Fibroblast of lung (primary cell): ENCODE measurements at regions not wholly inside any gene's neighbourhood (a gene's known extent, or its start where the extent isn't known, plus 50 kb on each side); places are given as distances from the start of the nearest gene placed in this dataset.
A peak's percentile ranks its signal among the peaks of the same experiment; 100 is the strongest.
"Not testable (repeated sequence)": the region's sequence is repeated elsewhere in the genome, so short reads cannot be mapped to it uniquely, and the experiment has no call there.

Experiments
- DNase-seq, 2 donors: peaks; one replicate each; pipeline versions ENCODE4 v3.0.0 to v3.0.0-alpha.2; 2010; ENCODE audit warnings: low read depth in 2 of 2
- H2AFZ ChIP-seq: 2 replicates; pipeline ENCODE4 v1.5.1; 2012; ENCODE audit warnings: low read length, control low read depth, inconsistent platforms
- H3K27ac ChIP-seq: 2 replicates; pipeline ENCODE4 v1.5.1; 2011; ENCODE audit warnings: low read length, control low read depth; ENCODE audit not compliant: insufficient read depth
- H3K27me3 ChIP-seq: 2 replicates; pipeline ENCODE4 v1.5.1; 2011; ENCODE audit warnings: mild to moderate bottlenecking, low read length; ENCODE audit not compliant: control insufficient read depth, insufficient read depth
- H3K36me3 ChIP-seq: 2 replicates; pipeline ENCODE4 v1.5.1; 2011; ENCODE audit warnings: low read length; ENCODE audit not compliant: control insufficient read depth, insufficient read depth
- H3K4me1 ChIP-seq: 2 replicates; pipeline ENCODE4 v1.5.1; 2011; ENCODE audit warnings: low read length; ENCODE audit not compliant: control insufficient read depth, insufficient read depth; ENCODE audit errors: extremely low read depth
- H3K4me2 ChIP-seq: 2 replicates; pipeline ENCODE4 v1.5.1; 2011; ENCODE audit warnings: low read length, control low read depth; ENCODE audit not compliant: insufficient read depth; ENCODE audit errors: extremely low read depth
- H3K4me3 ChIP-seq, 4 experiments: fragments of 200-600 bp in 1 of 4; sonication (generic) in 1 of 4; replicated peaks in 1 of 4; 2 replicates each; pipeline ENCODE4 v1.5.1; 2011 to 2016; ENCODE audit warnings: low read length in 4 of 4, low read depth in 3 of 4, mild to moderate bottlenecking in 3 of 4, control low read depth in 2 of 4, inconsistent platforms in 1 of 4, mixed read lengths in 1 of 4; ENCODE audit not compliant: insufficient read depth in 1 of 4; ENCODE audit errors: control extremely low read depth in 1 of 4
- H3K79me2 ChIP-seq: 2 replicates; pipeline ENCODE4 v1.5.1; 2012; ENCODE audit warnings: mild to moderate bottlenecking, low read length, inconsistent platforms; ENCODE audit not compliant: control insufficient read depth, insufficient read depth
- H3K9ac ChIP-seq: 2 replicates; pipeline ENCODE4 v1.5.1; 2011; ENCODE audit warnings: mild to moderate bottlenecking, low read length, control low read depth; ENCODE audit not compliant: insufficient read depth
- H3K9me3 ChIP-seq: 2 replicates; pipeline ENCODE4 v1.5.1; 2012; ENCODE audit warnings: low read depth, low read length; ENCODE audit not compliant: control insufficient read depth, insufficient read depth
- H4K20me1 ChIP-seq: 2 replicates; pipeline ENCODE4 v1.5.1; 2011; ENCODE audit warnings: low read length; ENCODE audit not compliant: control insufficient read depth, insufficient read depth; ENCODE audit errors: extremely low read depth
- EZH2 ChIP-seq: IDR thresholded peaks from 2 replicates; pipeline ENCODE4 v1.5.1; 2012; ENCODE audit warnings: low read length, control low read depth, mild to moderate bottlenecking; ENCODE audit errors: missing control alignments
- TF ChIP-seq, protein P1 (sequence below), 2 donors: IDR thresholded peaks in 1 of 2; conservative IDR thresholded peaks in 1 of 2; 1 replicate in 1 of 2; 2 replicates in 1 of 2; pipeline ENCODE4 v1.5.1; 2011 to 2012; ENCODE audit warnings: low read length in 2 of 2, control low read depth in 1 of 2, inconsistent platforms in 1 of 2, low read depth in 1 of 2, mild to moderate bottlenecking in 1 of 2

- Histone ChIP-seq H4K20me1 (no peaks in the 10 kb centered on the region), H3K27me3 (no peaks in the 10 kb centered on the region), H2AFZ (peak overlapping the region; percentile 0), H3K79me2 (no peaks in the 10 kb centered on the region), H3K9ac (no peak overlapping the region), H3K4me1 (no peaks in the 10 kb centered on the region), H3K27ac (no peak overlapping the region), H3K9me3 (no peaks in the 10 kb centered on the region), H3K36me3 (no peaks in the 10 kb centered on the region), H3K4me2 (no peak overlapping the region), H3K4me3 (no peak overlapping the region)
- TF ChIP-seq, protein P1, sequence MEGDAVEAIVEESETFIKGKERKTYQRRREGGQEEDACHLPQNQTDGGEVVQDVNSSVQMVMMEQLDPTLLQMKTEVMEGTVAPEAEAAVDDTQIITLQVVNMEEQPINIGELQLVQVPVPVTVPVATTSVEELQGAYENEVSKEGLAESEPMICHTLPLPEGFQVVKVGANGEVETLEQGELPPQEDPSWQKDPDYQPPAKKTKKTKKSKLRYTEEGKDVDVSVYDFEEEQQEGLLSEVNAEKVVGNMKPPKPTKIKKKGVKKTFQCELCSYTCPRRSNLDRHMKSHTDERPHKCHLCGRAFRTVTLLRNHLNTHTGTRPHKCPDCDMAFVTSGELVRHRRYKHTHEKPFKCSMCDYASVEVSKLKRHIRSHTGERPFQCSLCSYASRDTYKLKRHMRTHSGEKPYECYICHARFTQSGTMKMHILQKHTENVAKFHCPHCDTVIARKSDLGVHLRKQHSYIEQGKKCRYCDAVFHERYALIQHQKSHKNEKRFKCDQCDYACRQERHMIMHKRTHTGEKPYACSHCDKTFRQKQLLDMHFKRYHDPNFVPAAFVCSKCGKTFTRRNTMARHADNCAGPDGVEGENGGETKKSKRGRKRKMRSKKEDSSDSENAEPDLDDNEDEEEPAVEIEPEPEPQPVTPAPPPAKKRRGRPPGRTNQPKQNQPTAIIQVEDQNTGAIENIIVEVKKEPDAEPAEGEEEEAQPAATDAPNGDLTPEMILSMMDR (conservative IDR thresholded peaks at IDR 0.05 in 1 of 2, IDR thresholded peaks at IDR 0.05 in 1 of 2; ENCODE audit: low read depth in 1 of 2, low read length in 2 of 2), result no peak
- no peak for TF ChIP-seq EZH2
- peak in 1 of 2 donors; percentile 38 for DNase-seq
These were observed 76.6 kb upstream of the TNRC6A start for GRCh38 chr16:24652803-24653202.

DNA sequence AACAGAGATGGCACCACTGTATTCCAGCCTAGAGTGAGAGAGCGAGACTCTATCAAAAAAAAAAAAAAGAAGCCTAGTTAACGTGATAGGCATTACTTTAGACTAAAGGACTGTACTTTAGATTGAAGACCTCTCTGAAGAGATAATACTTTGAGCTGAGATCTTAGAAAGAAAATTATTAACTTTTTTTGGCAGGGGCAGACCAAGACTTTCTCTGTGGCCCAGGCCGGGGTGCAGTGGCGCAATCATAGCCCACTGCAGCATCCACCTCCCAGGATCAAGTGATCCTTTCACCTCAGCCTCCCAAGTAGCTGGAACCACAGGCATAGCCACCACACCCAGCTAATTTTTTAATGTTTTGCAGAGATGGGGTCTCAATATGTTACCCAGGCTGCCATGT is 75.7 kb upstream of the TNRC6A start:
- Histone ChIP-seq H3K4me2 (no peak overlapping the region), H3K9me3 (no peaks in the 10 kb centered on the region), H3K27me3 (no peaks in the 10 kb centered on the region), H3K27ac (no peak overlapping the region), H3K79me2 (no peaks in the 10 kb centered on the region), H3K36me3 (no peaks in the 10 kb centered on the region), H2AFZ (no peak overlapping the region), H3K9ac (no peak overlapping the region), H4K20me1 (no peaks in the 10 kb centered on the region), H3K4me1 (no peaks in the 10 kb centered on the region), H3K4me3 (no peak overlapping the region)
- no peak for TF ChIP-seq EZH2
- TF ChIP-seq, protein P1 (conservative IDR thresholded peaks at IDR 0.05 in 1 of 2, IDR thresholded peaks at IDR 0.05 in 1 of 2; ENCODE audit: low read depth in 1 of 2, low read length in 2 of 2), result no peak
- no peak for DNase-seq

- not testable (repeated sequence) for H3K9ac ChIP-seq, H3K27me3 ChIP-seq, H3K27ac ChIP-seq, H3K79me2 ChIP-seq, H3K9me3 ChIP-seq, H3K4me3 ChIP-seq, H3K4me2 ChIP-seq, H3K4me1 ChIP-seq, H4K20me1 ChIP-seq, H2AFZ ChIP-seq, H3K36me3 ChIP-seq, DNase-seq
These were observed 63.5 kb upstream of the TNRC6A start for GRCh38 chr16:24665942-24666341.
